K562 (cell line): ENCODE measurements at regions not wholly inside any gene's neighbourhood (a gene's known extent, or its start where the extent isn't known, plus 50 kb on each side); places are given as distances from the start of the nearest gene placed in this dataset.

Experiments used
- ATAC-seq: fragments of 200-7000 bp; cut with Tn5 transposase; 3 replicates; pipeline ENCODE4 v1.9.1; 2020; ENCODE audit warnings: moderate library complexity
- BruUV-seq: library from RNA; stranded (reverse); fragments of 400-500 nt; replicated peaks from 2 replicates; lab custom pipeline; 2021; lab: Mats Ljungman, UMichigan
- CTCF ChIA-PET: fragments of 300-600 bp; formaldehyde crosslinking; extraction: SDS; loops from one replicate; lab custom pipeline; 2021; ENCODE audit warnings: low intra/inter-chr PET ratio; lab: Yijun Ruan, JAX
- POLR2A ChIA-PET: fragments of 300-600, 350-650 bp; sonication (Branson Sonifier 250); formaldehyde crosslinking; extraction: SDS; loops from one replicate; lab custom pipeline; 2021; ENCODE audit warnings: antibody characterized with exemption, inconsistent platforms; lab: Yijun Ruan, JAX
- DNase-seq, 4 experiments: peaks; one replicate each; pipeline versions ENCODE4 v3.0.0 to v3.0.0-alpha.2; 2011 to 2018; ENCODE audit warnings: low spot score in 3 of 4, mixed read lengths in 3 of 4; ENCODE audit errors: extremely low read depth in 1 of 4
- FAIRE-seq: peaks from 2 replicates; lab custom pipeline; 2011; peaks lifted over from hg19 to GRCh38; lab: Jason Lieb, UNC
- H2AFZ ChIP-seq: 2 replicates; pipeline ENCODE4 v1.6.0; 2011; ENCODE audit warnings: low read depth, low read length, control low read depth, inconsistent platforms
- H3K27ac ChIP-seq: fragments of 200-600 bp; 3 replicates; pipeline ENCODE4 v1.8.0; 2011; ENCODE audit warnings: low read depth, mild to moderate bottlenecking, control low read depth, inconsistent platforms, low read length, moderate library complexity, mixed read lengths; ENCODE audit errors: extremely low read depth
- H3K27me3 ChIP-seq, 2 experiments: fragments of 300-600 bp in 1 of 2; 2 replicates in 1 of 2; 3 replicates in 1 of 2; pipeline versions ENCODE4 v1.6.0 to v1.8.0; 2011; ENCODE audit warnings: inconsistent platforms in 2 of 2, low read length in 2 of 2, mild to moderate bottlenecking in 1 of 2, mixed read lengths in 1 of 2, moderate library complexity in 1 of 2; ENCODE audit not compliant: control insufficient read depth in 2 of 2, insufficient read depth in 2 of 2
- H3K36me3 ChIP-seq: fragments of 300-600 bp; 3 replicates; pipeline ENCODE4 v1.8.0; 2011; ENCODE audit warnings: mild to moderate bottlenecking, low read length, inconsistent platforms; ENCODE audit not compliant: control insufficient read depth, insufficient read depth
- H3K4me1 ChIP-seq, 2 experiments: fragments of 200-600 bp in 1 of 2; replicated peaks in 1 of 2; 2 replicates in 1 of 2; 3 replicates in 1 of 2; pipeline versions ENCODE4 v1.5.1 to v1.8.0; 2011; ENCODE audit warnings: inconsistent platforms in 2 of 2, low read length in 2 of 2, mild to moderate bottlenecking in 1 of 2, mixed read lengths in 1 of 2, moderate library complexity in 1 of 2; ENCODE audit not compliant: control insufficient read depth in 2 of 2, insufficient read depth in 2 of 2
- H3K4me2 ChIP-seq: 2 replicates; pipeline ENCODE4 v1.6.1; 2011; ENCODE audit warnings: low read length, control low read depth, inconsistent platforms, mixed read lengths; ENCODE audit not compliant: insufficient read depth
- H3K4me3 ChIP-seq: fragments of 200-600 bp; sonication (generic), shearing (Covaris generic); 2 replicates; pipeline ENCODE4 v1.5.1; 2016; ENCODE audit warnings: control low read depth, inconsistent platforms
- H3K79me2 ChIP-seq: fragments of 200-600 bp; 3 replicates; pipeline ENCODE4 v1.8.0; 2011; ENCODE audit warnings: low read length, inconsistent platforms; ENCODE audit not compliant: control insufficient read depth, insufficient read depth
- H3K9ac ChIP-seq, 2 experiments: 2 replicates each; pipeline versions ENCODE4 v1.6.0 to v1.6.1; 2011; ENCODE audit warnings: low read depth in 2 of 2, low read length in 2 of 2, control low read depth in 1 of 2, inconsistent platforms in 1 of 2, mild to moderate bottlenecking in 1 of 2, mixed read lengths in 1 of 2; ENCODE audit not compliant: insufficient read depth in 1 of 2
- H3K9me1 ChIP-seq: one replicate; pipeline ENCODE4 v1.6.0; 2011; ENCODE audit warnings: inconsistent platforms, mild to moderate bottlenecking, low read length, moderate library complexity; ENCODE audit not compliant: control insufficient read depth, insufficient read depth
- H3K9me3 ChIP-seq: replicated peaks from 2 replicates; pipeline ENCODE4 v1.5.1; 2011; ENCODE audit warnings: low read depth, low read length, inconsistent platforms; ENCODE audit not compliant: control insufficient read depth, insufficient read depth
- H4K20me1 ChIP-seq: replicated peaks from 2 replicates; pipeline ENCODE4 v1.6.1; 2011; ENCODE audit warnings: low read length, inconsistent platforms, mixed read lengths; ENCODE audit not compliant: control insufficient read depth, insufficient read depth
- ESRRB ChIP-seq: fragments of 250-450 bp; sonication (Bioruptor Pico); IDR thresholded peaks from 2 replicates; pipeline ENCODE4 v1.5.0; 2020; ENCODE audit warnings: mild to moderate bottlenecking, moderate library complexity, borderline replicate concordance
- NELFE ChIP-seq: IDR thresholded peaks from 2 replicates; pipeline ENCODE4 v1.6.1; 2011; ENCODE audit warnings: mild to moderate bottlenecking; ENCODE audit not compliant: insufficient read depth, insufficient read length
- WGBS: fragments of 100-300 bp; shearing (Covaris generic); methylation state at CpG from one replicate; pipeline ENCODE4 v1.1.6; 2016; ENCODE audit warnings: low coverage, mixed read lengths; ENCODE audit not compliant: insufficient coverage; ENCODE audit errors: missing lambda C conversion rate; 5-methylcytosine and 5-hydroxymethylcytosine counted together
- in situ Hi-C: fragments of 300-500 bp; cut with MboI; formaldehyde crosslinking; loops from 4 replicates; pipeline ENCODE4 v1.15.0; 2018; ENCODE audit warnings: inconsistent platforms, mixed read lengths
- intact Hi-C: fragments of 100-400 bp; cut with micrococcal nuclease; formaldehyde crosslinking; loops from 2 replicates; pipeline ENCODE4 v1.14.2; 2022
- TF ChIP-seq, protein P1 (sequence below): fragments of 450-650 bp; IDR thresholded peaks from 2 replicates; pipeline ENCODE4 v1.6.1; 2017; ENCODE audit warnings: mild to moderate bottlenecking, moderate library complexity
- TF ChIP-seq, protein P2 (sequence below): fragments of 250-450 bp; sonication (Bioruptor Pico); IDR thresholded peaks from 2 replicates; pipeline ENCODE4 v1.5.0; 2020; ENCODE audit warnings: mild to moderate bottlenecking, borderline replicate concordance

DNA sequence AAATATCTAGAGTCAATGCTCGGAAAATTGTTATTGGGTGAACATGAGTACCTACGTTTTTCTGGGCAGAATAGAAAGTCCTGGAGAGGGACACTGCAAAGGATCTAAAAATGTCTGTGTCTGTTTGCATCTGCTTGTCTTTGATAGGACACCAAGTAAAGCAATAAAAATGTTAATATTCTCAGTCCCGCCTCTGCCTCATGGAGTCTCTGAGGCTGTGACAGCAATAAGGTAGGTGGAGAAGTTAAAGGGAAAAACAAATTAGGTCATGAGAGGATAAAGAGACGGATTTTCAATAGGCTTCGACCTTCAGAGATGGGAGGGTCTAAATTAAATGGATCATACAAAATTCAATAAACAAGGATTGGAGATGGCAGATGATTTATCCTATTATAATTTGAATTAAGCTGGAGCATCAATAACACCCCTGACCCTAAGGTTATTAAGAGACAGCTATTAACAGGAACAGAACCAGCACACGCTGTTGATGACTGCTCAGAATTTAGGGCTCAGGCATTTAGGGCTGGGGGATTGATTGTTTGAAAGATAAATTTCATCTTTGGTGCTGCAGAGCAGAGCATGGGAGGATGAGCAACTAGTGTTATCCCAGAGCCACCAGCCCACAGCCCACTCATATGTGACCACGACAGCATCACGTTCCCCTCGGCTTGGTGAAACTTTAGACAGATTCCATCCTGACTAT lies 620.3 kb upstream of the CDH4 start:
- intact Hi-C loops, result no loop called here
- BruUV-seq, result no TSS peak
- Histone ChIP-seq H3K27ac (no peak overlapping the region), H3K9me1 (no peaks in the 10 kb centered on the region), H3K9ac (no peak overlapping the region), H3K36me3 (no peaks in the 10 kb centered on the region), H4K20me1 (no peaks in the 10 kb centered on the region), H3K4me3 (no peak overlapping the region), H2AFZ (no peak overlapping the region), H3K4me2 (no peak overlapping the region), H3K4me1 (no peaks in the 10 kb centered on the region), H3K9me3 (no peaks in the 10 kb centered on the region), H3K27me3 (no peaks in the 10 kb centered on the region; a peak in 1 of 5 replicates), H3K79me2 (no peaks in the 10 kb centered on the region)
- WGBS, result 0% methylated on average over 9 of the region's 9 CpGs
- ChIA-PET CTCF (no interaction called here), POLR2A (no interaction called here)
- no peak for TF ChIP-seq NELFE
- TF ChIP-seq, protein P1, sequence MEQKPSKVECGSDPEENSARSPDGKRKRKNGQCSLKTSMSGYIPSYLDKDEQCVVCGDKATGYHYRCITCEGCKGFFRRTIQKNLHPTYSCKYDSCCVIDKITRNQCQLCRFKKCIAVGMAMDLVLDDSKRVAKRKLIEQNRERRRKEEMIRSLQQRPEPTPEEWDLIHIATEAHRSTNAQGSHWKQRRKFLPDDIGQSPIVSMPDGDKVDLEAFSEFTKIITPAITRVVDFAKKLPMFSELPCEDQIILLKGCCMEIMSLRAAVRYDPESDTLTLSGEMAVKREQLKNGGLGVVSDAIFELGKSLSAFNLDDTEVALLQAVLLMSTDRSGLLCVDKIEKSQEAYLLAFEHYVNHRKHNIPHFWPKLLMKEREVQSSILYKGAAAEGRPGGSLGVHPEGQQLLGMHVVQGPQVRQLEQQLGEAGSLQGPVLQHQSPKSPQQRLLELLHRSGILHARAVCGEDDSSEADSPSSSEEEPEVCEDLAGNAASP, result no peak
- TF ChIP-seq ESRRB (CRISPR knock-in tag), result no peak
- TF ChIP-seq, protein P2, sequence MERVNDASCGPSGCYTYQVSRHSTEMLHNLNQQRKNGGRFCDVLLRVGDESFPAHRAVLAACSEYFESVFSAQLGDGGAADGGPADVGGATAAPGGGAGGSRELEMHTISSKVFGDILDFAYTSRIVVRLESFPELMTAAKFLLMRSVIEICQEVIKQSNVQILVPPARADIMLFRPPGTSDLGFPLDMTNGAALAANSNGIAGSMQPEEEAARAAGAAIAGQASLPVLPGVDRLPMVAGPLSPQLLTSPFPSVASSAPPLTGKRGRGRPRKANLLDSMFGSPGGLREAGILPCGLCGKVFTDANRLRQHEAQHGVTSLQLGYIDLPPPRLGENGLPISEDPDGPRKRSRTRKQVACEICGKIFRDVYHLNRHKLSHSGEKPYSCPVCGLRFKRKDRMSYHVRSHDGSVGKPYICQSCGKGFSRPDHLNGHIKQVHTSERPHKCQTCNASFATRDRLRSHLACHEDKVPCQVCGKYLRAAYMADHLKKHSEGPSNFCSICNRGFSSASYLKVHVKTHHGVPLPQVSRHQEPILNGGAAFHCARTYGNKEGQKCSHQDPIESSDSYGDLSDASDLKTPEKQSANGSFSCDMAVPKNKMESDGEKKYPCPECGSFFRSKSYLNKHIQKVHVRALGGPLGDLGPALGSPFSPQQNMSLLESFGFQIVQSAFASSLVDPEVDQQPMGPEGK, result no peak
- DNase-seq (no peak), ATAC-seq (no peak), FAIRE-seq (no peak)
- in situ Hi-C loops, result no loop called here
